Inferior parietal cortex (tissue), 1 donor: ENCODE measurements at regions not wholly inside any gene's neighbourhood (a gene's known extent, or its start where the extent isn't known, plus 50 kb on each side); places are given as distances from the start of the nearest gene placed in this dataset.
"Not testable (repeated sequence)": the region's sequence is repeated elsewhere in the genome, so short reads cannot be mapped to it uniquely, and the experiment has no call there.

Experiments
- DNase-seq: peaks from one replicate; pipeline ENCODE4 v3.0.0-alpha.2; 2016; ENCODE audit errors: extremely low spot score

- DNase-seq, result no peak
Measured at GRCh38 chr17:70320673-70321345, 151.5 kb downstream of the KCNJ2 start.

DNA sequence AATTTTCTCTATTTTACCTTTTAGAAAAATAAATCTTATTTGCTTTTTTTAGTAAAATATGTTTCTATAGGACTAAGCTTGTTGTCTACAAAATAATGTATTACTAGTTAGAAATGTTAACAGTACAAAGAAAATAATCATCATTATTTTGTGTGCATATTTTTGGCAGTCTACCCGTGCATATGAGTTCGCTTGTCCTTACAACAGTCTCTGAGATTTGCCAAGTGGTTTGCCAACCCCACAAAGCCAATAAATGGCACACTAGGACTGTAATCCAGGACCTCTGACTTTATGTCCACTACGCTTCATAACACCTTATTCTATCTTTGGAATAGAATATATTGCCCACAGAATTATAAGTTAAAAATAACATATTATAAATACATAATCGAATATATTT is 152.0 kb downstream of the KCNJ2 start:
- no peak for DNase-seq

DNA sequence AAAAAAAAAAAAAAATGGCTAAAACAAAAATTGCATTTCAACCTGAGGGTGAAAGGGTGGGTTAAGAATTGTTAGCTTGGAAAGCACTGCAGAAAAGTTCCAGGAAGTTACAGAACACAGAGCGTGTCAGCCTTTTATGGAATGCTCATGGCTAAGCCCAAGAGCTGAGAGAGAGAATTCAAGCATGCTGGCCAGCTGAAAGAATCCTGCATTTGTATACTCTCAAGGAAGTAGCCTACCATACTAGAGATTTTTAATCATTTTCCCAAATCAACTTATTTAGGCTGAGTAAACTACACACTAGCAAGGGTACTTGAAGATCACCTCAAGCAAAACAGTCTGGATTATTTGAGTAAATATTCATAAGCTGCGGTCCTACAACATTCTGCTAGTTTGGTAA is 153.9 kb downstream of the KCNJ2 start:
- no peak for DNase-seq

DNA sequence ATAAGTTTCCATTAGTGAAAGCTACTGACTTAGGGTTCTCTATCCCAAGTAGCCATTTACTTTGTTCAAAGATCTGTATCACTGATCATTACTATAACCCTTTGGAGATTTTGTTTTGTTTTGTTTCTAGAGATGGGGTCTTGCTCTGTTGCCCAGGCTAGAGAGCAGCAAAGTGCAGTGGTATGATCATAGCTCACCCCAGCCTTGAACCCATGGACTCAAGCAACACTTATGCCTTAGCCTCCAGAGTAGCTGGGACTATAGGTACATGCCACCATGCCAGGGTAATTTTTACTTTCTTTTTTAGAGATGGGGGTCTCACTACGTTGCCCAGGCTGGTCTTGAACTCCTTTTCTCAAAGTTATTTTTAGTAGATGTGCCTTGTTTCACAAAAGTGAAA is 154.7 kb downstream of the KCNJ2 start:
- DNase-seq, result no peak

GRCh38 chr17:70327279-70327678 is 157.9 kb downstream of the KCNJ2 start:
- no peak for DNase-seq

- DNase-seq, result no peak
Measured at GRCh38 chr17:70327723-70328122, 158.4 kb downstream of the KCNJ2 start.

- DNase-seq, result no peak
Measured at GRCh38 chr17:70329721-70330120, 160.4 kb downstream of the KCNJ2 start.

DNA sequence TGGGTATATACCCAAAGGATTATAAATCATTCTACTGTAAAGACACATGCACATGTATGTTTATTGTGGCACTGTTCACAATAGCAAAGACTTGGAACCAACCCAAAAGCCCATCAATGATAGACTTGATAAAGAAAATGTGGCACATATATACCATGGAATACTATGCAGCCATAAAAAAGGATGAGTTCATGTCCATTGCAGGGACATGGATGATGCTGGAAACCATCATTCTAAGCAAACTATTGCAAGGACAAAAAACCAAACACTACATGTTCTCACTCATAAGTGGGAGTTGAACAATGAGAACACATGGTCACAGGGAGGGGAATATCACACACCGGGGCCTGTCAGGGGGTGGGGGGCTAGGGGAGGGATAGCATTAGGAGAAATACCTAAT is 161.7 kb downstream of the KCNJ2 start:
- DNase-seq, result not testable (repeated sequence)

- DNase-seq, result no peak
Measured at GRCh38 chr17:70332356-70333210, 163.3 kb downstream of the KCNJ2 start.

DNA sequence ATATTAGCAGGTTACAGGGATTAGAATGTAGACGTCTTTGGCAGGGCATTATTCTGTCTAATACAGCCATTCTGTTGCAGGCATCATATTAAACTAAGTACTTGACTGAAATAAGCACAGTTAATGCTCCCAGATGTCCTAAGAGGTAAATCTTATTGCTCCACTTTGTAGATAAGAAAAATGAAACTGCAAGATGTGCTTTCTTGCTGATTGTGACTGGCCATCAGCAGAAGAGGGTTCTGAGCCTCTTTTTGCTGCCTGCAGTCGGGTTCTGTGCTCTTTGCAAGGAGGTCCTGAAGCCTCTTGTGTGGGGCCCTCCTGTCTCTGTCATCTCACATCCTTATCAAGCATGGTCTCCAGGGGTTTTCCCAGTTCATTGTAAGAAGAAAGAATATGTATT is 167.1 kb downstream of the KCNJ2 start:
- DNase-seq, result no peak

DNA sequence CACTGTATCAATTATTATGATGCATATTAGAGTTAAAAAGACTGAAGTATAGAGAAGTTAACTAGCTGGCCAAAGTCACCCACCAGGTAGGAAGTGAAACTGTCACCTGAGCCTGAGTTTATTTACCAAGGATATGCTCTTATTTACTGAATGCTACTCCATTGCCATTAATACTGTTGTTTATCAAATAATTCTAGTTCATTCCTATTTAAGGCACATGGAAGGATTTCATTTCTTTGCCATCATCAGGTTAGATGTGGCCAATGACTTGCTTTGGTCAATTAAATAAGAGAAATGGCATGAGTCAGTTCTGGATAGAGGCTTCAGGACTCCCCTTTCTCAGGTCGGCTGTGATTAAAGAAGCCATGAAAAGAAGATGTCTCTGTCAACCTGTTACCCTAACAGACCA is 169.6 kb downstream of the KCNJ2 start:
- DNase-seq, result no peak

DNA sequence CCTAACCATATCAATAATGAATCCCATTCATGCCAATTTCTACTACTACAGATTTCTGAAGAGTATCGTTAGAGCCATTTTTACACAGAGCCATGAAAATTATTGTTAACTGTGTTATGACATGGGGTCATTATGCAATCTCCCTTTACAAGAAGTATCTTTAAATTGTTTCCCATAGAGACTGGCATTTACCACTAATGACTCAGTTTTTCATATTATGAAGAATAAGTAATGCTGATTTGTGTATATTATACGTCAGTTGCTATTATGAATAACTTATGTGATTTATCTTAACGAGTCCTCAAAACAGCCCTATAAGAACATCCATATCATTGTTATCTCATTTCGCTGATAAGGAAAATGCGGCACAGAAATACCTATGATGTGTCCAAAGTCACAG is 173.8 kb downstream of the KCNJ2 start:
- no peak for DNase-seq

DNA sequence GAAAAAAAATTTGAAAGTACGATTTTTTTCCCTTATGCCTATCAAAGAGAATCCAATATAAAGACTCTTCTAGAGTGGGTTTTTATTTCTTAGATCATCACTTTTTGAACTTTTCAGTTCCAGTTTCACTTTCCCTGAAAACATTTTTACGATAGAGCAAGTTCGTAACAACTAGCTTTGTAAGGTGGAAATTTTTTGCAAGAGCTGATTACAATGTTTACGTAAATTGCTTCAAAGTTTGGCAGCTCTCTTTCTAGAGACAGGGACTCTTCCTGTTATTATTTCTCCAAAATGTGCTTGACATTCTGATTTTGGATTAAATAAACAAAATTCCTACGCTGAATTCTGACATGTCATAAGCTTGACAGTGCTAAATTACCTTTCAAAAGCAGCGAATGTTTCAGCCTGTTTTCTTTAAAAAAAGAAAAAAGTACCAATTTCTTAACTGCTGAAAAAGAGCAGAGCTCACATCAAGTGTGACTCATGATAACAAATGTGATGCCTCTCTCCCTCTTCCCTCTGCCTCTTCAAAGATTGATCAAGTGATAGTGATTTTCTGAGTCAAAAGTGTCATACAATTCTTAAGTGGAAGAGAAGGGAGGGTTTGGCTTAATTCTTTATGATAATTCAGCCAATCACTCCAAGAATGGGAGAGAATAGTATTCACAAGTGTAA is 175.2 kb downstream of the KCNJ2 start:
- no peak for DNase-seq

GRCh38 chr17:70345061-70345460 is 175.7 kb downstream of the KCNJ2 start:
- no peak for DNase-seq

DNA sequence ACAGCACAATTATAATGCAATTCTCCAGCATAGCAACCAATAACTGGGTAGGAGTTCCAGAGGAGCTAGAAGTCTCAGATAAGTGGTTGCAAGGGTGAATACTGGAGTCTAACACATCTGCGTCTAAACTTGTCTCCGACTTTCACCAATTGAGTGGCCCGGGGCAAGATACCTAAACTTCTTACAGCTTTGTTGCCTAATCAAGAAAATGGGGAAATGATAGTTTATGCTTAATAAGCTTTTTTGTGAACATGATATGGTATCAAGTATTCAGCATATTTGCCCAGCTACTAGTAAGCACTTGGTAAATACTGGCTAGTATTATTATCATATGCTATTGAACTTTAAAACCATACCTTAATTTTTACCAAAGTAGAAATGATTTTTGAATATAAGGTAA is 183.5 kb downstream of the KCNJ2 start:
- no peak for DNase-seq

- no peak for DNase-seq
Measured at GRCh38 chr17:70353408-70354092, 184.2 kb downstream of the KCNJ2 start.

DNA sequence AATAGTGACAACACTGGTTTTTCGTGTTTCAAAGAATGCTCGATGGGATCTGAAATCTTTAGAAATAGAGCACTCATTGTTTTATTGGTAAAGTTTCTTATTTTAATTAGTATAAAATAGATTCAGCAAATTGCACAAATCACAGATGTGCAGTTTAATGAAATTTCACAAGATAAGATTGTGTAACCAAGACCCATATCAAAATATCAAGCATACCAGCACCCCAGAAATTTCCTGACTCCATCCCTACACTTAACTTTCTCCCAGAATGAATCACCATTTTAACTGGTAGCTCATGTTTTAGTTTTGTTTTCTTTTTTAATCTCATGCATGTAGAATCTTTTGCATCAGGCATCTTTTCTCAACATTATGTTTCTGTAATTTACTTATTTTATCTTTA is 185.9 kb downstream of the KCNJ2 start:
- DNase-seq, result no peak

GRCh38 chr17:70357190-70357589 is 187.9 kb downstream of the KCNJ2 start:
- no peak for DNase-seq

GRCh38 chr17:70365091-70365583 is 195.8 kb downstream of the KCNJ2 start:
- DNase-seq, result no peak

- DNase-seq, result no peak
Measured at GRCh38 chr17:70366386-70366785, 197.1 kb downstream of the KCNJ2 start.

- no peak for DNase-seq
Measured at GRCh38 chr17:70368011-70368410, 198.7 kb downstream of the KCNJ2 start.

GRCh38 chr17:70369391-70369790 is 200.1 kb downstream of the KCNJ2 start:
- no peak for DNase-seq
